Epithelial cell of esophagus (primary cell): ENCODE measurements at regions not wholly inside any gene's neighbourhood (a gene's known extent, or its start where the extent isn't known, plus 50 kb on each side); places are given as distances from the start of the nearest gene placed in this dataset.

Experiments
- DNase-seq: peaks from one replicate; pipeline ENCODE4 v3.0.0; 2010; ENCODE audit warnings: low read depth
- H3K4me3 ChIP-seq: 2 replicates; pipeline ENCODE4 v1.5.1; 2011; ENCODE audit warnings: mild to moderate bottlenecking, low read length, control low read depth
- CTCF ChIP-seq: IDR thresholded peaks from 2 replicates; pipeline ENCODE4 v1.5.1; 2011; ENCODE audit warnings: low read depth, mild to moderate bottlenecking, low read length, control low read depth, inconsistent platforms; ENCODE audit not compliant: insufficient read depth; ENCODE audit errors: missing control alignments

DNA sequence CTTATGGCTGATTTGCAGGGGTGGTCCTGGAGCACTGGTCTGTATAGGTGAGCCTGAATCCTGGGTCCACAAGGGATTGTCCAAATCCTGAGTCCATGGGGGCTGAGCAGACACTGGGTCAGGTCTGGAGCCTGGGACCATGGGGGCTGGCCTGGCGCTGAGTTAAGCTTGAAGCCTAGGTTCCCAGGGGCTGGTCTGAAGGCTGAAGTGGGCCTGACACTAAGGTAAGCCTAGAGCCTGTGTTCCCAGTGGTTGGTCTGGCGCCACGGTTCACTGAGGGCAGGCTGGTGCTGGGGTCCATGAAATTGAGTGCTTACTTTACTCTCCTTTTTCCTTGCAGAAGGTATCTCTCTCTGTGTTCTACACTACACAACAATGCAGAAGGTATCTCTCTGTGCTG is 155.8 kb downstream of the RBM46 start:
- H3K4me3 ChIP-seq: no peak overlapping the region
- DNase-seq: no peak
- TF ChIP-seq CTCF: no peak

- DNase-seq: no peak
- no peak overlapping the region for H3K4me3 ChIP-seq
- no peak for TF ChIP-seq CTCF
These were observed 158.8 kb downstream of the RBM46 start for GRCh38 chr4:154939851-154940250.

DNA sequence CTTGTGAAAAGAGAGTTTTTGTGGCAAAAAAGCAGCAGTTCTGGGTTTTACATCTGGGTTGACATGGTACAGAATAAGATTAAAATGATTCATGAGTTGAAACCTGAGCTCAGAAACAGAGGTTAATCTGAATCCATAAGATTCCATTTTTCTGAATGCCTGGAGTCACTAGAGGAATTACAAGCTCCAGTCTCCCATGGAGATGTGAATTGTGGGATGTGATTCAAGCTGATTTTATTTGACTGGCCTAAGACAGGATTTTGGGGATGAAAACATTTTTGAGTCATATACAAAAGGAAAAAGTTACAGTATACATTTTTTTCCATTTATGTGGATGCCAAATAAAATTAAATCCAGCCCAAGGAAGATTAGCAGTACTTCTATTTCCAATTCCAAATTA is 161.1 kb downstream of the RBM46 start:
- no peak for DNase-seq
- no peak overlapping the region for H3K4me3 ChIP-seq
- TF ChIP-seq CTCF: no peak

DNA sequence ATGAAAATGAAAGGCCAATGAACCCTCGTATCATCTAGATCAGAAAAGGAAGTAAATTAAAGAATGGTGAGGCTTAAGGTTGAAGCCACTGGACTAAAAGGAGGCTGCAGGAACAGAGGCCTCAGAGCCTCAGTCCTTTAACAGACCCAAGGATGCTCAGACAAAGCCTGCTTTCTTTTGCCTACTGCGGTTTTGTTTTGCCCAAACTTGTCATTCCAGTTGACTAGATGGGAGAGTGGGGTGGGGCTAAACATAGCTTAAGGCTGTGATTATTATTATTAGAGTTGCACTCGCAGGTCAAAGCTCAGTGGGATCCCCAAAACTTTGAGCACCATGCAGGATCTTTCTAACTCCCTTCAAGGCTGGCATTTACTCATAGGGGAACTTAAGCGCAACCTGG is 163.9 kb downstream of the RBM46 start:
- TF ChIP-seq CTCF: no peak
- peak; percentile 56 for DNase-seq

DNA sequence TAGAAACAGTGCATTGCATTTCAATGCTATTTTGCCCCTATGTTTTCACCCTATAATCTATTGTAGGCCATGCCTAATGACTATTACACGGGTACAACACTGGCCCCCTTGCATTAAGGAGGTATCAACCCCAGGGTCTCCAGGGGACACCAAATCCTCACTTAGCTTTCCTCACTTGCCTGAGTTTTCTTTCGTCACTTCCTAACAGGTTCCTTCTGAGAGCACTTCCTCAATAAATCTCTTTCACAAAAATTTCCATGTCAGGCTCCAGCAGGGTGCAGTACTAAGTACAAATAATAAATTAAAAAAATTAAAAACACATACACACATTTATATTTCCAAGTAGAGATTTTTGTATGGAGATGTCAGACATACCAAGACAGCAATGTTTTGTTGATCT is 165.0 kb downstream of the RBM46 start:
- DNase-seq: no peak
- H3K4me3 ChIP-seq: no peak overlapping the region
- no peak for TF ChIP-seq CTCF

More for the DNA sequence above, 163.9 kb downstream of the RBM46 start:
- no peak overlapping the region for H3K4me3 ChIP-seq

- DNase-seq: no peak
- TF ChIP-seq CTCF: no peak
- H3K4me3 ChIP-seq: no peak overlapping the region
These were observed 172.6 kb downstream of the RBM46 start for GRCh38 chr4:154953691-154954090.

- DNase-seq: no peak
- no peak overlapping the region for H3K4me3 ChIP-seq
- no peak for TF ChIP-seq CTCF
These were observed 173.0 kb downstream of the RBM46 start for GRCh38 chr4:154954117-154954516.
